ENCODE measurements at regions not wholly inside any gene's neighbourhood (a gene's known extent, or its start where the extent isn't known, plus 50 kb on each side); places are given as distances from the start of the nearest gene placed in this dataset.

DNA sequence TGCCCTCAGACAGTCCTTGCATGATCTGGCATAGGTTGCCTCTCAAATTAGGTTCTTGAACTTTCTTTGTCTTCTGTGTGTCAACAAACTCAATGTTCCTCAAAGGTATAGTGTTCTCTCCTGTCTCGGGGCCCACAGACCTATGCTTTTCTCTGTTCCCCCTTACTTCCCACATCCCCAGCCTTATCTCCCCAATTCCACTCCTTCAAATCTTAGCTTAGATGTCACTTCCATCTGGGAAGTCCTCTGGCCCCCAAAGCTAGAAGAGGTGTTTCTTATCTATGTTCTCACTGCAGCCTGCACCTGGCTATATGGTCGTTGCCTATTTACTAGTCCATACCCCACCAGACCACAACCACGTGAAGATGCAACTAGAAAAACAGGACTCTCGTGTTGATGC, 134.6 kb upstream of the MYCN start:
- peaks cover 0 to 19% (median 0%) of the 10 kb centered on the region in 3 donors for H3K4me1 ChIP-seq (ENCODE audit: control insufficient read depth in 3 of 3, insufficient read depth in 2 of 3, low read depth in 1 of 3, low read length in 2 of 3)
- no peak overlapping the region for H3K4me3 ChIP-seq (ENCODE audit: low read depth in 1 of 3, low read length in 3 of 3)
- no peaks in the 10 kb centered on the region for H3K27me3 ChIP-seq (ENCODE audit: control insufficient read depth in 3 of 3, insufficient read depth in 3 of 3, low read length in 3 of 3)
- DNase-seq (no peak), FAIRE-seq (no peak)
- H3K9me3 ChIP-seq (ENCODE audit: control insufficient read depth in 2 of 2, insufficient read depth in 1 of 2, low read depth in 1 of 2, low read length in 1 of 2): no peaks in the 10 kb centered on the region
- no peaks in the 10 kb centered on the region for H3K36me3 ChIP-seq (ENCODE audit: control insufficient read depth in 3 of 3, insufficient read depth in 2 of 3, low read depth in 1 of 3, low read length in 3 of 3)
- H3K27ac ChIP-seq (ENCODE audit: low read depth in 1 of 3, low read length in 2 of 3): no peak overlapping the region
- 69 to 85% (median 74%) methylated on average over 4 of the region's 4 CpGs for WGBS, 3 donors

DNA sequence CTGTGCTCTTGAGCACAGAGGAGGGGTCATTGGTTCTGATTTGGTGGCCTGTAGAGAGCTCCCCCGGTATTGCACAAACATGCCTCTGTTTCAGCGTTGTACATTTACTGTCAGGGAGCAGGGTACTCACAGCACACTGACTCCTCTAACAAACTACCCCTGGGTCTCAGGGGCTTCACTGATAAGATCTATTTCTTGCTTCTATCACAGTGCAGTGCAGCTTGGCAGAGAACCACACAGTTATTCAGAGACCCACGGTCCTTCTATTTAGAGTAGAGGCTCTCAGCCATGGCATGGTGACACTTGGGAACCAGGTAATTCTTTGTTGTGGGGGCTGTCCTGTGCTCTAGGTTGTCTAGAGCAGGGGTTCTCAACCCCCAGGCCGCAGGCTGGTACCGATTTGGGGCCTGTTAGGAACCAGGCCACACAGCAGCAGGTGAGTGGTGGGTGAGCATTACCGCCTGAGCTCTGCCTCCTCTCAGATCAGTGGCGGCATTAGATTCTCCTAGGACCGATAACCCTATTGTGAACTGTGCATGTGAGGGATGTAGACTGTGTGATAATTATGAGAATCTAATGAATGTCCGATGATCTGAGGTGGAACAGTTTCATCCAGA, 133.4 kb upstream of the MYCN start:
- no peaks in the 10 kb centered on the region for H3K27me3 ChIP-seq (ENCODE audit: control insufficient read depth in 3 of 3, insufficient read depth in 3 of 3, low read length in 3 of 3)
- WGBS, 3 donors: 92 to 97% (median 92%) methylated on average over 9 of the region's 9 CpGs
- FAIRE-seq: no peak
- H3K4me3 ChIP-seq (ENCODE audit: low read depth in 1 of 3, low read length in 3 of 3): no peak overlapping the region
- H3K4me1 ChIP-seq (ENCODE audit: control insufficient read depth in 3 of 3, insufficient read depth in 2 of 3, low read depth in 1 of 3, low read length in 2 of 3): peaks cover 0 to 22% (median 0%) of the 10 kb centered on the region in 3 donors
- no peak overlapping the region for H3K27ac ChIP-seq (ENCODE audit: low read depth in 1 of 3, low read length in 2 of 3)
- H3K36me3 ChIP-seq (ENCODE audit: control insufficient read depth in 3 of 3, insufficient read depth in 2 of 3, low read depth in 1 of 3, low read length in 3 of 3): no peaks in the 10 kb centered on the region
- no peak for DNase-seq
- H3K9me3 ChIP-seq (ENCODE audit: control insufficient read depth in 2 of 2, insufficient read depth in 1 of 2, low read depth in 1 of 2, low read length in 1 of 2): no peaks in the 10 kb centered on the region

DNA sequence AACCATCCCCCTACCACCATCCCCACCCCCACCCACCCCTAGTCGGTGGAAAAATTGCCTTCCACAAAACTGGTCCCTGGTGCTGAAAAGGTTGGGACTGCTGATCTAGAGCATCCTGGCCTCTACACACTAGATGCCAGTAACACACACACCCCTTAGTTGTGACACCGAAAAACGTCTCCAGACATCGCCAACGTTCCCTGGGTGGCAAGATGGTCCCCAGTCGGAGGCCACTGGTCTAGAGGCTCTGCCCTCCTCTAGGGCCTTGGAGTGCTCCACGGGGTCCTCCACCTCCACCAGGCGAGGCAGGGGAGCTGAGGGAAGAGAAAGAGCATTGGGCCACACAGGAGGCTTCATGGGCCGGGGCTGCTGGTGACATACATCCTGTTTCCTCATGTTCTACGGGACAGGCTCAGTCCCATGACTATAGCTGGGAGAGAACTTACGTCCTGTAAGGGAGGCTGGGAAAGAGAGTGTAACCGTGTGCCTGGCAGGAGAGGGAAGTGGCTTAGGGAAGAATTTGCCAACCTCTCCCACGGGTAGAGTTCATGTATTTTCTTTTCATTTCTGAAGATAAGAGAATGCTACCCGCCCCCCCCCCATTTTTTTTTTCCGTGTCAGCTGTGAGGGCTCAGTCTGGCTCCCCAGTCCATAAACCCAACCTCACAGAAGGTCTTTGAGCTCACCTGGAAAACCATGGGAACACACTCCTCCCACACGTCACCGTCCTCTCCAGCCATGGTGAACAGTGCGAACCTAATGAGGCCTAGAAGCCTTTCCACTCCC, 132.7 kb upstream of the MYCN start:
- DNase-seq: no peak
- FAIRE-seq: no peak
- Histone ChIP-seq H3K9me3 (ENCODE audit: control insufficient read depth in 2 of 2, insufficient read depth in 1 of 2, low read depth in 1 of 2, low read length in 1 of 2) (no peaks in the 10 kb centered on the region), H3K4me1 (ENCODE audit: control insufficient read depth in 3 of 3, insufficient read depth in 2 of 3, low read depth in 1 of 3, low read length in 2 of 3) (peaks cover 0 to 22% (median 0%) of the 10 kb centered on the region in 3 donors), H3K27ac (ENCODE audit: low read depth in 1 of 3, low read length in 2 of 3) (no peak overlapping the region), H3K27me3 (ENCODE audit: control insufficient read depth in 3 of 3, insufficient read depth in 3 of 3, low read length in 3 of 3) (no peaks in the 10 kb centered on the region), H3K36me3 (ENCODE audit: control insufficient read depth in 3 of 3, insufficient read depth in 2 of 3, low read depth in 1 of 3, low read length in 3 of 3) (no peaks in the 10 kb centered on the region), H3K4me3 (ENCODE audit: low read depth in 1 of 3, low read length in 3 of 3) (no peak overlapping the region)
- 85 to 88% (median 86%) methylated on average over 17 to 18 of the region's 18 CpGs for WGBS, 3 donors

DNA sequence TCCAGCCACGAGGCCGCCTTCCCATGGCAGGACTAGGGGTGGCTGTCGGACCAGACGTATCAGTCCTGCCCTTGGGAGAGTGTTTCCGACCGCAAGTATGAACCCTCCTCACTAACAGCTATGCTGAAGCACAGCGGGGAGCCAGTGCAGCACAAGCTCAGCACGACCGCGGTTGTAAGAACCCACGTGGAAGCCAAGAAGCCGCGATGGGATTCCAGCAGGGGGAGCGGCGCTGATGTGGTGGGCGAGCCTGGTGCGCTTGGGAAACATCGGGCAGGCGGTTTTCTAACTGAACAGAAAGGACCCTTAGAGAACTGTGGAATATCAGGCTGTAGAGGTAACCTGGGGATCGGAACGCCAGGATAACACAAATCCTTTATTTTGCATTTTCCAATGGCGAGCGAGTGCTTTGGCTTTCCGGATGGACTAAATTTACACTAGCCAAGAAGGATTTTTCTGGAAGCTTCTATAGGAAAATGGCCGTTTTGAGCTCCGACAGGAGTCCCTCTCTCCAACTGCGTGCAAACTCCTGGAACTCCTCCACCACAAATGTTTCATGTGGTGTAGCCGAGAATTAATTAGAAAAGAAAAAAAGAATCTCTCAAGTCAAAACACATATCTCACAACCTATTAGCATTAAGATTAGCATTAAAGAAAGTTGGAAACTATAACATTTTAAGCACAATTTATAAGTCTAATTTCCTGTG, 132.0 kb upstream of the MYCN start:
- H3K27ac ChIP-seq (ENCODE audit: low read depth in 1 of 3, low read length in 2 of 3): no peak overlapping the region
- FAIRE-seq (no peak), DNase-seq (no peak)
- no peak overlapping the region for H3K4me3 ChIP-seq (ENCODE audit: low read depth in 1 of 3, low read length in 3 of 3)
- H3K9me3 ChIP-seq (ENCODE audit: control insufficient read depth in 2 of 2, insufficient read depth in 1 of 2, low read depth in 1 of 2, low read length in 1 of 2): no peaks in the 10 kb centered on the region
- WGBS, 3 donors: 86 to 88% (median 88%) methylated on average over 28 of the region's 28 CpGs
- H3K27me3 ChIP-seq (ENCODE audit: control insufficient read depth in 3 of 3, insufficient read depth in 3 of 3, low read length in 3 of 3): no peaks in the 10 kb centered on the region
- H3K36me3 ChIP-seq (ENCODE audit: control insufficient read depth in 3 of 3, insufficient read depth in 2 of 3, low read depth in 1 of 3, low read length in 3 of 3): no peaks in the 10 kb centered on the region
- H3K4me1 ChIP-seq (ENCODE audit: control insufficient read depth in 3 of 3, insufficient read depth in 2 of 3, low read depth in 1 of 3, low read length in 2 of 3): peaks cover 0 to 22% (median 0%) of the 10 kb centered on the region in 3 donors

DNA sequence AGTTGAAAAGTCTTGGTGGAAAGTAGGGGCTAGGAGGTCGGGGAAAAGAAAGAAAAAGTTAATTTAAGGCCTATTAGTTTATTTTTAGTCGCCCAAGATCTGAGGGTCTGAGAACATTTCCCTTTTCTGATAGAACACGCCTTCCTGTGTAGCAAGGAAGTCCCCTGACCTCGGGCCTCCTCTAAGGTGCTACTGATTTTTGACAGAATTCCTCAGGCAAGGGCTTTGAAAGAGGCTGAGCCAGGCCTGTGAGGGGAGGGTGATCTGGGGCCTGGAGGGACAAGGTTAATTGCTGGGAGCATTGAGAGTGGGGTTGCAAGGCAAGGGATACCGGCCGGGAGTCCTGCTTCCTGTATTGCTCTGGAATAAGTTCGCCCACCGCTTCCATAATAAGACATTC, 131.4 kb upstream of the MYCN start:
- no peak for FAIRE-seq

DNA sequence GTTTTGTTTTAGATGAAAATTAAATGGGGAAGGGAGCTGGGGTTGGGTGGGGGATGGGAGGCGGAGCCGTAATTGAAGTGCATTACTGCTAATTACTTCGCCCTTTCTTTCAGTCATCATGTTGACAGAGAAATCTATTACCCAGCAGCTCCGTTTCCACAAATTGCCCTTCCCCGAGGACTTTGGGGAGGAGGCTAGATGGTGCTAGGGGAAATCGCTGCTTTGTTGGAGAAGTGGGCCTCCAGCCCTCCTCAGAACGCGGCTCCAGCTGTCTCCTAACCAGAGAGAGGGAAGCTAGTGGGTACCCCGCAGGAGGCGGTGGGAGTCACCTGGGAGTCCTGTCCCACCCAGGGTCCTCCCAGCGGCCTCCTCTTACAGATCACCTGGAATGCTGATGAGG, 130.9 kb upstream of the MYCN start:
- Histone ChIP-seq H3K27me3 (ENCODE audit: control insufficient read depth in 3 of 3, insufficient read depth in 3 of 3, low read length in 3 of 3) (no peaks in the 10 kb centered on the region), H3K4me3 (ENCODE audit: low read depth in 1 of 3, low read length in 3 of 3) (no peak overlapping the region), H3K9me3 (ENCODE audit: control insufficient read depth in 2 of 2, insufficient read depth in 1 of 2, low read depth in 1 of 2, low read length in 1 of 2) (no peaks in the 10 kb centered on the region), H3K27ac (ENCODE audit: low read depth in 1 of 3, low read length in 2 of 3) (no peak overlapping the region), H3K4me1 (ENCODE audit: control insufficient read depth in 3 of 3, insufficient read depth in 2 of 3, low read depth in 1 of 3, low read length in 2 of 3) (peaks cover 0 to 22% (median 0%) of the 10 kb centered on the region in 3 donors), H3K36me3 (ENCODE audit: control insufficient read depth in 3 of 3, insufficient read depth in 2 of 3, low read depth in 1 of 3, low read length in 3 of 3) (no peaks in the 10 kb centered on the region)
- no peak for DNase-seq
- WGBS, 3 donors: 75 to 86% (median 77%) methylated on average over 11 of the region's 11 CpGs
- no peak for FAIRE-seq

More for the DNA sequence above, 131.4 kb upstream of the MYCN start:
- H3K36me3 ChIP-seq (ENCODE audit: control insufficient read depth in 3 of 3, insufficient read depth in 2 of 3, low read depth in 1 of 3, low read length in 3 of 3): no peaks in the 10 kb centered on the region
- no peaks in the 10 kb centered on the region for H3K27me3 ChIP-seq (ENCODE audit: control insufficient read depth in 3 of 3, insufficient read depth in 3 of 3, low read length in 3 of 3)
- H3K27ac ChIP-seq (ENCODE audit: low read depth in 1 of 3, low read length in 2 of 3): no peak overlapping the region
- no peaks in the 10 kb centered on the region for H3K9me3 ChIP-seq (ENCODE audit: control insufficient read depth in 2 of 2, insufficient read depth in 1 of 2, low read depth in 1 of 2, low read length in 1 of 2)
- peaks cover 0 to 22% (median 0%) of the 10 kb centered on the region in 3 donors for H3K4me1 ChIP-seq (ENCODE audit: control insufficient read depth in 3 of 3, insufficient read depth in 2 of 3, low read depth in 1 of 3, low read length in 2 of 3)
- 65 to 78% (median 72%) methylated on average over 8 of the region's 8 CpGs for WGBS, 3 donors
- no peak overlapping the region for H3K4me3 ChIP-seq (ENCODE audit: low read depth in 1 of 3, low read length in 3 of 3)
- DNase-seq: no peak

DNA sequence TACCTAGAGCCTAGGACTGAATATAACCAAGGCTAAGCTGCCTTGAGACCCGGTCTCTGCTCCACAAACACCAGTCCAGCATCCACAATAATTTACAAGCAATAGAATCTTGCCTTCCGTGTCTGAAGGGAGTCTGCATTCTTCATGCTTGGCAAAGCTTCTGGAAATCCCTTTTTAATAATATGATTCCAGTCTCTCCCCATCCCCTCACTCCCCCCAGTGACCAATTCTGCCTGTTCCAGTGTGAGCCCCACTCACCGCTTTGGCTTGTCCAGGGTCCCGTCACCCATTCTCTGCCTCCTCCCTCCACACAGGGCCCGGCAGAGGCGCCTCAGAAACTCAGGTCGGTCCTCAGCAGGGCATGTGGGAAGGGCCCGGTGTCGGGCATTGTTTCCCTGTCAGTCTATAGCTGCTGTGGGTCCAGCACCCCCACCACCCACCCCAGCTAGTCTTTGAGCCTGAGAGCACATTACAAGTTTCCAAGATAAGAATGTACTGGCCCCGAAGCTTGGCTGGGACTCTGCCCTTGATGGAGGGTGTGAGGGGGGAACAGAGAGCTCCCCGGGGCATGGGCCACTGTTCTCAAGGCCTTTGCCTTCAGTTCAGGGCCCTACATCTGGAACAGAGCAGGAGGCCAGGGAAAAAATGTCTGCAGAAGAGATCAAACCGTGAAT, 129.7 kb upstream of the MYCN start:
- peak in 1 of 2 donors; percentile 77 for DNase-seq

DNA sequence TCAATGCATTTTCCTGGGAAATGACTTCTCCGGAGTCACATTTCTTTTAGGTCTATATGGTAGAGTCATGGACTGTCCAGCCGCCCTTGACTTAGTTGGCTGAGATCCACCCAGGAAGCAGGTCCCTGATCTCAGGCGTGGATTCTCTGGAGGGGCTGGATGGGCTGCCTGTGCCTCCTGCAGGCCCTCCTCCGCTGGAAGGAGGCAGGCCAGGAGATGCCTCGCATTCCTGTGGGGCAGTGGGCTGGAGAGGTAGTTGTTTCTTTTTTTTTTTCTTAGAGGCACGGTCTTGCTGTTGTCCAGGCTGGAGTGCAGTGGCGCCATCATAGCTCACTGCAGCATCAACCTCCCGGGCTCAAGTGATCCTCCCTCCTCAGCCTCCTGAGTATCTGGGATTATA, 129.0 kb upstream of the MYCN start:
- H3K27ac ChIP-seq (ENCODE audit: low read depth in 1 of 3, low read length in 2 of 3): no peak overlapping the region
- 84 to 91% (median 86%) methylated on average over 8 of the region's 8 CpGs for WGBS, 3 donors
- FAIRE-seq: no peak
- H3K9me3 ChIP-seq (ENCODE audit: control insufficient read depth in 2 of 2, insufficient read depth in 1 of 2, low read depth in 1 of 2, low read length in 1 of 2): no peaks in the 10 kb centered on the region
- H3K4me1 ChIP-seq (ENCODE audit: control insufficient read depth in 3 of 3, insufficient read depth in 2 of 3, low read depth in 1 of 3, low read length in 2 of 3): peaks cover 0 to 22% (median 0%) of the 10 kb centered on the region in 3 donors
- DNase-seq: no peak
- H3K36me3 ChIP-seq (ENCODE audit: control insufficient read depth in 3 of 3, insufficient read depth in 2 of 3, low read depth in 1 of 3, low read length in 3 of 3): no peaks in the 10 kb centered on the region
- no peak overlapping the region for H3K4me3 ChIP-seq (ENCODE audit: low read depth in 1 of 3, low read length in 3 of 3)
- no peaks in the 10 kb centered on the region for H3K27me3 ChIP-seq (ENCODE audit: control insufficient read depth in 3 of 3, insufficient read depth in 3 of 3, low read length in 3 of 3)

More for the DNA sequence above, 129.7 kb upstream of the MYCN start:
- Histone ChIP-seq H3K4me3 (ENCODE audit: low read depth in 1 of 3, low read length in 3 of 3) (no peak overlapping the region), H3K27ac (ENCODE audit: low read depth in 1 of 3, low read length in 2 of 3) (peak overlapping the region in 1 of 3 donors; percentile 41), H3K4me1 (ENCODE audit: control insufficient read depth in 3 of 3, insufficient read depth in 2 of 3, low read depth in 1 of 3, low read length in 2 of 3) (peaks cover 0 to 22% (median 0%) of the 10 kb centered on the region in 3 donors), H3K36me3 (ENCODE audit: control insufficient read depth in 3 of 3, insufficient read depth in 2 of 3, low read depth in 1 of 3, low read length in 3 of 3) (no peaks in the 10 kb centered on the region), H3K27me3 (ENCODE audit: control insufficient read depth in 3 of 3, insufficient read depth in 3 of 3, low read length in 3 of 3) (no peaks in the 10 kb centered on the region), H3K9me3 (ENCODE audit: control insufficient read depth in 2 of 2, insufficient read depth in 1 of 2, low read depth in 1 of 2, low read length in 1 of 2) (no peaks in the 10 kb centered on the region)
- 60 to 80% (median 63%) methylated on average over 12 of the region's 12 CpGs for WGBS, 3 donors
- FAIRE-seq: no peak

Data from small intestine (tissue), 7 donors.